Glutamatergic neuron (in vitro differentiated cells): ENCODE measurements at regions not wholly inside any gene's neighbourhood (a gene's known extent, or its start where the extent isn't known, plus 50 kb on each side); places are given as distances from the start of the nearest gene placed in this dataset.
"Not testable (repeated sequence)": the region's sequence is repeated elsewhere in the genome, so short reads cannot be mapped to it uniquely, and the experiment has no call there.

Experiments used
- DNase-seq: peaks from one replicate; pipeline ENCODE4 v3.0.0; 2022
- H3K27ac Mint-ChIP-seq: one replicate; pipeline ENCODE4 v1.8.0; 2020; ENCODE audit warnings: mild to moderate bottlenecking, mixed read lengths, inconsistent platforms; ENCODE audit not compliant: unreplicated experiment
- H3K27me3 Mint-ChIP-seq: one replicate; pipeline ENCODE4 v1.8.0; 2020; ENCODE audit warnings: mild to moderate bottlenecking, moderate library complexity, mixed read lengths, inconsistent platforms; ENCODE audit not compliant: unreplicated experiment
- H3K36me3 Mint-ChIP-seq: one replicate; pipeline ENCODE4 v1.8.0; 2020; ENCODE audit warnings: mild to moderate bottlenecking, mixed read lengths, inconsistent platforms; ENCODE audit not compliant: unreplicated experiment
- H3K4me1 Mint-ChIP-seq: one replicate; pipeline ENCODE4 v1.8.0; 2020; ENCODE audit warnings: mild to moderate bottlenecking, low read depth, mixed read lengths, inconsistent platforms; ENCODE audit not compliant: unreplicated experiment
- H3K4me3 Mint-ChIP-seq: one replicate; pipeline ENCODE4 v1.8.0; 2020; ENCODE audit warnings: mild to moderate bottlenecking, mixed read lengths, inconsistent platforms; ENCODE audit not compliant: unreplicated experiment
- H3K9me3 Mint-ChIP-seq: one replicate; pipeline ENCODE4 v1.8.0; 2020; ENCODE audit warnings: mild to moderate bottlenecking, moderate library complexity, mixed read lengths, inconsistent platforms; ENCODE audit not compliant: unreplicated experiment
- CTCF ChIP-seq: fragments of 200-600 bp; sonication (generic); IDR thresholded peaks from one replicate; pipeline ENCODE4 v1.5.0; 2021; ENCODE audit not compliant: partially characterized antibody, unreplicated experiment

- no peak for DNase-seq
- no peaks in the 10 kb centered on the region for H3K9me3 Mint-ChIP-seq
- no peak overlapping the region for H3K4me3 Mint-ChIP-seq
- no peak for TF ChIP-seq CTCF
- H3K36me3 Mint-ChIP-seq, result peaks cover 9% of the 10 kb centered on the region
- H3K27ac Mint-ChIP-seq, result no peak overlapping the region
- peaks cover 7% of the 10 kb centered on the region for H3K27me3 Mint-ChIP-seq
- H3K4me1 Mint-ChIP-seq, result no peaks in the 10 kb centered on the region
These were observed 118.0 kb upstream of the ZBTB40 start for GRCh38 chr1:22333516-22334121.

- no peak overlapping the region for H3K4me3 Mint-ChIP-seq
- H3K4me1 Mint-ChIP-seq, result no peaks in the 10 kb centered on the region
- no peak for DNase-seq
- no peaks in the 10 kb centered on the region for H3K9me3 Mint-ChIP-seq
- H3K36me3 Mint-ChIP-seq, result peaks cover 9% of the 10 kb centered on the region
- H3K27me3 Mint-ChIP-seq, result peaks cover 4% of the 10 kb centered on the region
- no peak for TF ChIP-seq CTCF
- no peak overlapping the region for H3K27ac Mint-ChIP-seq
These were observed 116.6 kb upstream of the ZBTB40 start for GRCh38 chr1:22334860-22335550.

GRCh38 chr1:22336274-22336673 lies 115.4 kb upstream of the ZBTB40 start:
- H3K4me3 Mint-ChIP-seq, H3K27ac Mint-ChIP-seq, H3K27me3 Mint-ChIP-seq, H3K9me3 Mint-ChIP-seq, H3K36me3 Mint-ChIP-seq, H3K4me1 Mint-ChIP-seq, DNase-seq: not testable (repeated sequence)

- H3K27me3 Mint-ChIP-seq, result not testable (repeated sequence)
These were observed 114.7 kb upstream of the ZBTB40 start for GRCh38 chr1:22336696-22337545.

GRCh38 chr1:22338071-22338765 lies 113.4 kb upstream of the ZBTB40 start:
- peaks cover 2% of the 10 kb centered on the region for H3K27me3 Mint-ChIP-seq
- peaks cover under 1% of the 10 kb centered on the region for H3K4me1 Mint-ChIP-seq
- TF ChIP-seq CTCF, result no peak
- no peak for DNase-seq
- peaks cover 3% of the 10 kb centered on the region for H3K9me3 Mint-ChIP-seq
- H3K27ac Mint-ChIP-seq, result no peak overlapping the region
- H3K36me3 Mint-ChIP-seq, result peaks cover 9% of the 10 kb centered on the region
- H3K4me3 Mint-ChIP-seq, result no peak overlapping the region

More at GRCh38 chr1:22336696-22337545, 114.7 kb upstream of the ZBTB40 start:
- H3K27ac Mint-ChIP-seq, H3K4me1 Mint-ChIP-seq, H3K9me3 Mint-ChIP-seq, H3K36me3 Mint-ChIP-seq, H3K4me3 Mint-ChIP-seq, DNase-seq: not testable (repeated sequence)
